A549 (cell line): ENCODE measurements at regions not wholly inside any gene's neighbourhood (a gene's known extent, or its start where the extent isn't known, plus 50 kb on each side); places are given as distances from the start of the nearest gene placed in this dataset.

ENCODE experiments used
- ATAC-seq, 2 experiments: fragments of 200-7000 bp in 1 of 2; fragments of >200 bp in 1 of 2; cut with Nextera tagmentation in 1 of 2; cut with Tn5 transposase in 1 of 2; 3 replicates each; pipeline versions ENCODE4 v1.8.0 to v1.9.1; 2018 to 2020; ENCODE audit warnings: mild to moderate bottlenecking in 1 of 2, moderate library complexity in 1 of 2
- CTCF ChIA-PET: fragments of 300-600 bp; sonication (Branson Sonifier 250); formaldehyde crosslinking; extraction: SDS; loops from one replicate; lab custom pipeline; 2021; ENCODE audit warnings: antibody characterized with exemption, inconsistent platforms; lab: Yijun Ruan, JAX
- POLR2A ChIA-PET: fragments of 350-600 bp; formaldehyde crosslinking; extraction: SDS; loops from one replicate; lab custom pipeline; 2021; ENCODE audit warnings: antibody characterized with exemption, inconsistent platforms; lab: Yijun Ruan, JAX
- DNase-seq, 2 experiments: peaks; one replicate each; pipeline versions ENCODE4 v3.0.0 to v3.0.0-alpha.2; 2011 to 2016; ENCODE audit warnings: low read depth in 1 of 2, low spot score in 1 of 2
- FAIRE-seq: peaks from 2 replicates; lab custom pipeline; 2011; peaks lifted over from hg19 to GRCh38; lab: Jason Lieb, UNC
- H3K27ac ChIP-seq, 2 experiments: fragments of >200 bp; sonication (Bioruptor Twin); formaldehyde crosslinking; 3 replicates each; pipeline ENCODE4 v1.5.1; 2016 to 2017
- H3K4me1 ChIP-seq: fragments of >200 bp; sonication (Bioruptor Twin); formaldehyde crosslinking; 3 replicates; pipeline ENCODE4 v1.6.1; 2016
- H3K4me2 ChIP-seq: fragments of >200 bp; sonication (Bioruptor Twin); formaldehyde crosslinking; 3 replicates; pipeline ENCODE4 v1.6.1; 2016
- H3K4me3 ChIP-seq: fragments of >200 bp; sonication (Bioruptor Twin); formaldehyde crosslinking; 3 replicates; pipeline ENCODE4 v1.5.1; 2016
- H3K9me3 ChIP-seq: fragments of >200 bp; sonication (Bioruptor Twin); formaldehyde crosslinking; 3 replicates; pipeline ENCODE4 v1.6.1; 2016
- ATOH8 ChIP-seq: fragments of 250-450 bp; sonication (Bioruptor Pico); IDR thresholded peaks from 2 replicates; pipeline ENCODE4 v1.5.0; 2020; ENCODE audit warnings: low read depth, mild to moderate bottlenecking, moderate library complexity
- BHLHE40 ChIP-seq: IDR thresholded peaks from 2 replicates; pipeline ENCODE4 v1.6.1; 2012; ENCODE audit warnings: low read depth, low read length, inconsistent platforms
- CBX2 ChIP-seq: fragments of 200-600 bp; sonication (generic); IDR thresholded peaks from 2 replicates; pipeline ENCODE4 v1.6.1; 2016; ENCODE audit warnings: low read depth, mild to moderate bottlenecking, borderline replicate concordance
- CBX8 ChIP-seq: fragments of 200-600 bp; sonication (generic); IDR thresholded peaks from 2 replicates; pipeline ENCODE4 v1.6.1; 2016
- CHD2 ChIP-seq: fragments of 150-350 bp; IDR thresholded peaks from 2 replicates; pipeline ENCODE4 v1.6.1; 2014; ENCODE audit warnings: low read length; ENCODE audit not compliant: partially characterized antibody
- CHD4 ChIP-seq: fragments of 200-600 bp; sonication (generic); IDR thresholded peaks from 2 replicates; pipeline ENCODE4 v1.6.1; 2016; ENCODE audit warnings: antibody characterized with exemption, mild to moderate bottlenecking, borderline replicate concordance
- CTCF ChIP-seq: fragments of >200 bp; sonication (Bioruptor Twin); formaldehyde crosslinking; IDR thresholded peaks from 3 replicates; pipeline ENCODE4 v1.5.1; 2016
- EHF ChIP-seq: fragments of 250-450 bp; sonication (Bioruptor Pico); IDR thresholded peaks from 2 replicates; pipeline ENCODE4 v1.5.0; 2020; ENCODE audit warnings: mild to moderate bottlenecking
- EHMT2 ChIP-seq: fragments of 200-600 bp; sonication (generic); IDR thresholded peaks from 2 replicates; pipeline ENCODE4 v1.6.1; 2016; ENCODE audit warnings: antibody characterized with exemption, low read depth, mild to moderate bottlenecking, moderate library complexity
- ELK1 ChIP-seq: fragments of 150-350 bp; IDR thresholded peaks from 2 replicates; pipeline ENCODE4 v1.6.1; 2014; ENCODE audit warnings: low read depth, mild to moderate bottlenecking, low read length
- FOSB ChIP-seq: fragments of 250-450 bp; sonication (Bioruptor Pico); IDR thresholded peaks from 2 replicates; pipeline ENCODE4 v1.5.0; 2020; ENCODE audit warnings: mild to moderate bottlenecking, moderate library complexity
- GATA3 ChIP-seq: IDR thresholded peaks from 2 replicates; pipeline ENCODE4 v1.6.1; 2012; ENCODE audit warnings: borderline replicate concordance
- HMGXB4 ChIP-seq: fragments of 250-450 bp; sonication (Bioruptor Pico); IDR thresholded peaks from 2 replicates; pipeline ENCODE4 v1.5.0; 2021; ENCODE audit warnings: mild to moderate bottlenecking, moderate library complexity, borderline replicate concordance
- JUN ChIP-seq, 2 experiments: fragments of >200 bp; sonication (Bioruptor Twin); formaldehyde crosslinking; IDR thresholded peaks; 2 replicates in 1 of 2; 3 replicates in 1 of 2; pipeline ENCODE4 v1.6.1; 2016 to 2017
- JUNB ChIP-seq: fragments of >200 bp; sonication (Bioruptor Twin); formaldehyde crosslinking; IDR thresholded peaks from 2 replicates; pipeline ENCODE4 v1.6.1; 2016
- KDM5A ChIP-seq: fragments of 200-600 bp; sonication (generic); IDR thresholded peaks from 2 replicates; pipeline ENCODE4 v1.6.1; 2016; ENCODE audit warnings: antibody characterized with exemption, mild to moderate bottlenecking
- MAZ ChIP-seq: fragments of 150-350 bp; IDR thresholded peaks from 2 replicates; pipeline ENCODE4 v1.6.1; 2014; ENCODE audit warnings: antibody characterized with exemption, low read depth, low read length, borderline replicate concordance
- NFE2L2 ChIP-seq: fragments of 150-350 bp; conservative IDR thresholded peaks from 2 replicates; pipeline ENCODE4 v1.6.1; 2014; ENCODE audit warnings: low read length
- NPAS2 ChIP-seq: fragments of 250-450 bp; sonication (Bioruptor Pico); IDR thresholded peaks from 2 replicates; pipeline ENCODE4 v1.8.0; 2022; ENCODE audit warnings: mild to moderate bottlenecking, moderate library complexity, borderline replicate concordance
- PBX3 ChIP-seq: IDR thresholded peaks from 2 replicates; pipeline ENCODE4 v1.6.1; 2012
- RAD21 ChIP-seq, 2 experiments: fragments of >200 bp in 1 of 2; sonication (Bioruptor Twin) in 1 of 2; formaldehyde crosslinking in 1 of 2; IDR thresholded peaks in 1 of 2; conservative IDR thresholded peaks in 1 of 2; 2 replicates in 1 of 2; 3 replicates in 1 of 2; pipeline ENCODE4 v1.6.1; 2012 to 2018; ENCODE audit warnings: inconsistent platforms in 1 of 2
- REST ChIP-seq: fragments of 200-600 bp; sonication (generic); IDR thresholded peaks from 2 replicates; pipeline ENCODE4 v1.6.1; 2016; ENCODE audit warnings: antibody characterized with exemption, mild to moderate bottlenecking, moderate library complexity
- SREBF2 ChIP-seq: fragments of 450-650 bp; IDR thresholded peaks from 2 replicates; pipeline ENCODE4 v1.6.1; 2014; ENCODE audit warnings: mild to moderate bottlenecking, moderate library complexity
- WGBS: methylation state at CpG from one replicate; pipeline ENCODE4 v1.1.6; 2017; ENCODE audit errors: missing lambda C conversion rate; 5-methylcytosine and 5-hydroxymethylcytosine counted together

GRCh38 chr1:115557715-115558114 is 84.1 kb upstream of the VANGL1 start:
- Histone ChIP-seq H3K27ac (no peak overlapping the region), H3K4me3 (no peak overlapping the region), H3K9me3 (no peaks in the 10 kb centered on the region), H3K4me2 (no peak overlapping the region), H3K4me1 (no peaks in the 10 kb centered on the region)
- FAIRE-seq: no peak
- ChIA-PET POLR2A (no interaction called here), CTCF (interaction anchor here (1.1 to 1.8 kb wide), 2 partner anchors 38 to 58 kb away, joined by 3 to 5 read pairs; no protein-coding TSS in a partner anchor)
- no peak for DNase-seq
- no peak for ATAC-seq
- TF ChIP-seq EHMT2: no peak
- TF ChIP-seq NFE2L2: no peak
- TF ChIP-seq CBX8: no peak
- no peak for TF ChIP-seq PBX3
- TF ChIP-seq BHLHE40: no peak
- no peak for TF ChIP-seq GATA3
- no peak for TF ChIP-seq JUNB
- TF ChIP-seq KDM5A: no peak
- TF ChIP-seq FOSB (CRISPR knock-in tag): no peak
- no peak for TF ChIP-seq REST
- no peak for TF ChIP-seq MAZ
- no peak for TF ChIP-seq EHF (CRISPR knock-in tag)
- no peak for TF ChIP-seq SREBF2
- TF ChIP-seq JUN (IDR thresholded peaks at IDR 0.05): no peak
- no peak for TF ChIP-seq CTCF
- TF ChIP-seq HMGXB4 (CRISPR knock-in tag): no peak
- 29% methylated on average over 1 of the region's 1 CpG for WGBS

- TF ChIP-seq GATA3 (no peak), NFE2L2 (no peak), CHD4 (no peak), ATOH8 (CRISPR knock-in tag) (no peak), ELK1 (no peak), CBX8 (no peak), NPAS2 (no peak), RAD21 (conservative IDR thresholded peaks at IDR 0.05 in 1 of 2, IDR thresholded peaks at IDR 0.05 in 1 of 2) (no peak), CHD2 (no peak), HMGXB4 (CRISPR knock-in tag) (no peak), CBX2 (no peak), PBX3 (no peak)
- CTCF ChIA-PET: no interaction called here
- Histone ChIP-seq H3K4me1 (no peaks in the 10 kb centered on the region), H3K9me3 (no peaks in the 10 kb centered on the region), H3K27ac (no peak overlapping the region), H3K4me2 (no peak overlapping the region), H3K4me3 (no peak overlapping the region)
- ATAC-seq (no peak), FAIRE-seq (no peak), DNase-seq (no peak)
- 90% methylated on average over 1 of the region's 1 CpG for WGBS
- POLR2A ChIA-PET: no interaction called here
Observed at GRCh38 chr1:115556236-115556635, 85.5 kb upstream of the VANGL1 start.
